ENCODE measurements at regions not wholly inside any gene's neighbourhood (a gene's known extent, or its start where the extent isn't known, plus 50 kb on each side); places are given as distances from the start of the nearest gene placed in this dataset.
"Not testable (repeated sequence)": the region's sequence is repeated elsewhere in the genome, so short reads cannot be mapped to it uniquely, and the experiment has no call there.

GRCh38 chr16:14016362-14016761, 54.8 kb upstream of the MRTFB start:
- not testable (repeated sequence) for TF ChIP-seq POLR2A (IDR thresholded peaks at IDR 0.05)
- TF ChIP-seq, protein P1, sequence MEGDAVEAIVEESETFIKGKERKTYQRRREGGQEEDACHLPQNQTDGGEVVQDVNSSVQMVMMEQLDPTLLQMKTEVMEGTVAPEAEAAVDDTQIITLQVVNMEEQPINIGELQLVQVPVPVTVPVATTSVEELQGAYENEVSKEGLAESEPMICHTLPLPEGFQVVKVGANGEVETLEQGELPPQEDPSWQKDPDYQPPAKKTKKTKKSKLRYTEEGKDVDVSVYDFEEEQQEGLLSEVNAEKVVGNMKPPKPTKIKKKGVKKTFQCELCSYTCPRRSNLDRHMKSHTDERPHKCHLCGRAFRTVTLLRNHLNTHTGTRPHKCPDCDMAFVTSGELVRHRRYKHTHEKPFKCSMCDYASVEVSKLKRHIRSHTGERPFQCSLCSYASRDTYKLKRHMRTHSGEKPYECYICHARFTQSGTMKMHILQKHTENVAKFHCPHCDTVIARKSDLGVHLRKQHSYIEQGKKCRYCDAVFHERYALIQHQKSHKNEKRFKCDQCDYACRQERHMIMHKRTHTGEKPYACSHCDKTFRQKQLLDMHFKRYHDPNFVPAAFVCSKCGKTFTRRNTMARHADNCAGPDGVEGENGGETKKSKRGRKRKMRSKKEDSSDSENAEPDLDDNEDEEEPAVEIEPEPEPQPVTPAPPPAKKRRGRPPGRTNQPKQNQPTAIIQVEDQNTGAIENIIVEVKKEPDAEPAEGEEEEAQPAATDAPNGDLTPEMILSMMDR (IDR thresholded peaks at IDR 0.05), result not testable (repeated sequence)

Measured in heart left ventricle (tissue), 13 donors.